GM21381 (cell line): ENCODE measurements at regions not wholly inside any gene's neighbourhood (a gene's known extent, or its start where the extent isn't known, plus 50 kb on each side); places are given as distances from the start of the nearest gene placed in this dataset.

Experiments
- ATAC-seq: cut with Tn5 transposase; IDR thresholded peaks from one replicate; pipeline ENCODE4 v1.9.1; 2021; ENCODE audit warnings: mild to moderate bottlenecking, moderate library complexity; ENCODE audit not compliant: unreplicated experiment

DNA sequence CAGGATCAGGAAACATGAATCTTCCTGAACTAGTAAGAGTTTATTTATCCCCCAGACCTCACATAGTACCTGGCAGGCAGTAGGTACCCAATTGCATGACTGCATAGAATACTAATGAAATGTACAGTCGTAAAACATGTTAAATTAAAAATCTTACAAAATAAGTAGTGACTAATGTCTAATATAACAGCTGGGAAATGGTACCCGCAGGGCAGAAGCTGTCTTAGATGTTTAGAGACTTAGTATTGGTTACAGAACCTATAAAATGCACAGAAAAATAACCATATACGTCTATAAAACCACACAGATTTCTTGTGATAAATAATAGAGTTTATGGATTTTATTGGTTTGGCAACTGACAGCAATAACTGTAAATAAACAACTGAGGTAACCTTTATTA lies 139.1 kb upstream of the GMDS start:
- ATAC-seq, result no peak

DNA sequence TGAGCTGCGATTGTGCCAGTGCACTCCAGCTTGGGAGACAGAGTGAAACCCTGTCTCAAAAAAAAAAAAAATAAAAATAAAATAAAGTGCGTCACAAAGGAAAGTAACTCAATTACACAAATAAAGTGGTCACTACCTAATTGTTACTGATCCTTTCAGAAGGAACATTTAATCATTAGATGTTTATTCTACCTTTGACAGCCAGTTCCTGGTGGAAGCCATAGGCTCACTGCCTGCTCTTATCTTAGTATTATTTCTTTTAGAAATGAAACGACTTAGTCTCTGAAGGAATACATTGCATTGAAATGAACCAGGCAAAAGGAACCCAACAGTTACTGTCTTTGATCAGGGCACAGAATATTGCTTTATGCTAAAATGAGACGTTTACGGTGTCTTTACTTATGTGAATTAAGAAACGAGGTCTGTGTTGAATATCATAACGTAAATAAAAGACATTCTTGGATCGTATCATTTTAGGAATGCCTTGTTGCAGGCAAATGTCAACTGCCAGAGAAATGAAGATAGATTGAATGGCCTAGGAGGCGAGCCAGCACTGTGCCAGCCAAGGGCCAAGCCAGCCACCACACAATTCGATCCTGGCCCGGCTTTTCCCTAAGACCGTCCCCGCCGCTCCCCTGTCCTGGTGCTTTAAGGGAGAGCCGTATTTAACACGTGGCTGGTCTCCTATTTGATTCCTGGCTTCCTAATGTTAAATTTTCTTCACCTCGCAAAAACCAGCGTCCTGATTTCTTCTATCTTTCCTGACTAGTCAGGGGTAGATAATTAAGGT lies 136.7 kb upstream of the GMDS start:
- ATAC-seq, result no peak

DNA sequence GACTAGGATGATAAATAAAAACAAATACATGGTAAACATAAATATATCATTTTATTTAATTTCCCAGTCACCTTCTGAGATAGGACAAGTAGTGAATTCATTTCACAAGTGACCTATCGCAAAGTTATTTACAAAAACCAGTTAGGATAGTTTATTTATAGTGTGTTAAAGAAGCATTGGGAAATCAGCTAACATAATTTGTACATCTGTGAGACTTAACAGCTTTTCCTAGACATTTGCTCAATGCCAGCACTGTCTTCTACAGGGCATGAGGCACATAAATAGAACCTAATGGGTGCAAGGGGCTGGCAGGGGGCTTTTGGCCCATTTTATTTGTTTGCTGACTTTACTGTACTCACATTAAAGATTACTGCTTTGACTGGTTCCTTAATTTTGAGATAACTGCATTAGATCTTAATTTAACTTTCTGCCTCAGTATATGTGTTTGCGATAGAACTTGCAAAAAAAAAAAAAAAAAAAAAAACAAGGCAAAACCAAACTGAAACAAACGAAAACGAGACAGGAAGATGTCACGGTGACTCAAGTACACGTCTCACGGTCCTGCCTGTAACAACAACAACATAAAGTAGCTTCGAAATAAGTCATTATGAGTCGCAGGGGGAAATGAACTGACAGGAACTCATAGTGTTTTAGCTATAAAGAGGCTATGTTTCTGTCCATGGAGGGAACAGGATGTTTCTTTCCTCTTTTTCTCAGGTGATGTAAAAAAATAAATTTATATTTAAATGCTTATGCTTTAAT lies 133.7 kb upstream of the GMDS start:
- ATAC-seq, result no peak

DNA sequence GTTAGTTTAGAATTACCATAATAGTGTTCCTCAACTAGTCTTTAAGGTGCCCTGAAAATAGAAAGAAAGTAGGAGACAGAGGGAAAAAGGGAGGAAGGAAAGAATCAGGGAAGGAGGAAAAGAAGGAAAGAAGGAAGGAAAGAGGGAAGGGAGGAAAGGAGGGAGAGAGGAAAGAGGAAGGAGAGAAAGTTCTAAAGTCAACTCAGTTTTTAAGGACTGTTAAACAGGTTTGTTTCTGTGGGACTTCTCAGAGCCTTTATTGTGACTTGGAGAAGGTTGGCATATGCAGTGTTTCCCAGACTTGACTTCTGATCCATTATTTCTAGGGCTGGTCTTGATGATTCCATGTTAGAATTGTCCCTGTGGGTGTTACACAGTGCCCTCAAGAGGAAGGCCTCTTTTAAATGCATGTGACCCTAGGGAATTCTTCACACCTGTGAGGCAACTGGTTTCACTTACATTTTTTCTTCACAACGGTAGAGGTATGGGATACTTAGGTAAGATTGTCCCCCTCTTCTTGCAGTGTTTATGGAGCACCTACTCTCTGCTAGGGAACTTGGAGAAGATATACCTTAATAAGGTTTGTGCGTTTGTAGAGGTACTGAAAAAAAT lies 132.7 kb upstream of the GMDS start:
- ATAC-seq, result no peak

DNA sequence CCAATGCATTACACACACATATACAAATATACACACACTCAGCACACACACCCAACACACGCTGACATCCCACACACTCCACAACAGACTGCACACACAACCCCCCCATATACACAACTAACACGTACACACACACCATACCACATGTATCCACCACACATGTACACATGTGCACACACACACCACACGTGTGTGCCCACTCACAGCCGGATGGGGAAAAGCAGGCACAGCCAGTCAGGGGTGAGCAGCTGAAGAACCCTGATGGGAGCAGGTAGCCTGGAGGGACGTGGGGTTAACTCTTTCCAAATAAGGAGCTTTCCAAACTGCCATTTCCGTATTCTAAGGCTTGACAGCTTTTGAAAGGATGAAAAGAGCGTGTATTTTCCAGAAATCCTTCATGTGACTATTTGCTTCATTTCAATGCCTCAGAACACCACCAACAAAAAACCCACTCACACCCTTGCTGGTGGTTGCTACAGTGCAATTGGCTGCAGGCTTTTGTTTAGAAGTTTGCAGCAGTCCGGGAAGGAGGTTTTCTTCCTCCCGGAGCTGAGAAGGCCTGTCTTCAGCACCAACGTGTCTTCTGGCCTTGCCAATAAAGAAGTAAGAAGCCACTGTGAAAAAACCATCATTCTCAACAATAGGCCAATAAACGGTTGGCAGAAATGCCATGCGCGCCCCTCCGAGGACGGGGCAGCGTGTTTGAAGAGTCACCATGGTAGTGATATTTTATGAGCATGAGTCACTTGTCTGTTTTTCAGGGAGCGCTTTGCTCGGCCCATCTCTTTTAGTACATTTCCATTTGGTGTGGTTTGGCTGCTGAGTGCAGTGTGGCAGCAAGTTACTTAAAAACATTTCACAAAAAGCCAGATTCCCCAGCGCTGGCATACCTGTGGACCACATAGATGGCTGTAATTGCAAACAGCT lies 131.3 kb upstream of the GMDS start:
- no peak for ATAC-seq

DNA sequence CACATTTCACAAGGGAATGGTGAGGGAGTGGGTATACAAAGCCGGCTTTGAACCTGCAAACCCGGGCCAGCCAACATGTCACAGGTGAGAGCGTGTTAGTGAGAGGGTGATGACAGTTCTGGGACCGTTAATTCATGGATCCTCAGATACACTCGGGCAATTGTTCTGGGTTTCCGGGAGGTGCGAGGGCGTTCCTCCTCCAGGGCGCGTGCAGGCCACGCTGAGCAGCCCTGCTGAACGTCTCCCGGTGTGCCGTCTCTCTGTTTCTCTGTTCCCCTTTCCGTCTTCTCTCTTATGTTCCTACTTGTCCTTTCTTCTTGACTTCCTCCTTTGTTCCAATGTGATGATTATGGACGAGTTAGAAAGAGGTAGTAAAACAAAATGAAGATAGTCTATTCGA lies 130.0 kb upstream of the GMDS start:
- no peak for ATAC-seq

DNA sequence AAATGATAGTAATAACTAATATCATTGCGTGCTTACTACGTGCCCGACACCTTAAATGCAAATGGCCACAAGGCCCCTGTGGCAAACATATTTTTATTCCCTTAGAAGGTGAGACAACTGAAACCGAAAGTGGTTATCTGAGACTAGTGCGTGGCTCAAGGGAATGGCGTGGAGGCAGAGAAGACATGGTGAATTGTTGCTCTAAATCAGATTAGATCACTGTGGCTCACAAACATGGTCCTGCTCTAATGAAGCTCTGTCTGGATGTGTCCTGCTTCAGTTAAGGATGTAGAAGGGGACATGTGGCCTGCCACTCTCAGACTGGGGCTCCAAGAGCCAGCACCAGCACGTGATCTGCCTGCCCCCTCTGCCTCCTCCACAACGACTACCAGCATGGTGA lies 124.2 kb upstream of the GMDS start:
- no peak for ATAC-seq

DNA sequence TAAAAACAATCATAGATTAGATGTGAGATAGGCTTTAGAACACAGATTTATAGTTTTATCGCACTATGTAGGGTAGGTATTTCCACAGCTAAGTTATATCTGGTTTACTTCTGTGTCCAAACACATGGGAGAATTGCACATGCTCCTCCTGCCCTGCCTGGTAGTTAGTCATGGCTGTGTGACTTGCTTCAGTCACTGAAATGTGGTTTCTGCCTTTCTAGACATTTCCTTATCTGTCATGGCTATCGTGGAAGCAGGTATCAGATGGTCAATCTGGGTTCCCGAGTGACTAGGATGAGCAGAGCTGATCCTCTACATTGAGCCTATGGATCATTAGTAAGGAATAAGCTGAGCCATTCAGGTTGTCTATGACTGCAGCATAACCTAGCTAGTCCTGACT lies 117.8 kb upstream of the GMDS start:
- ATAC-seq, result no peak

DNA sequence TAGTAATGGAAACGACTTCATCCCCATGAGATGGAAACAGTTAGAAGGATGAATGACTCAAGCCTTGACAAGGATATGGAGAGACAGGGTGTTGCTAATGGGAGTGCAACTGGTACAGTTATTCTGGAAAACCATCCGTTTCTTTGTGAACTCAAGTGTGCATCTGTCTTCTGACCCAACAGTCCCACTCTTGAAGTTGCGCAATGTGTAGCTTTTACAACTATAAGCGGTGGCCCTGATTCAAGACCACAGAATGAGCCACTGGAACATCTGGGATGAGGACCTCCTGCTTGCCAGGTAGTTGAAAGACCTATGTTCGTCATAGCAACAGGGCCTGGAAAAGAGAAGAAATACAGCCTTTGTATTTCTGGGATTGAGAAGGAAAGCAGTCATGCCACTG lies 115.8 kb upstream of the GMDS start:
- no peak for ATAC-seq

DNA sequence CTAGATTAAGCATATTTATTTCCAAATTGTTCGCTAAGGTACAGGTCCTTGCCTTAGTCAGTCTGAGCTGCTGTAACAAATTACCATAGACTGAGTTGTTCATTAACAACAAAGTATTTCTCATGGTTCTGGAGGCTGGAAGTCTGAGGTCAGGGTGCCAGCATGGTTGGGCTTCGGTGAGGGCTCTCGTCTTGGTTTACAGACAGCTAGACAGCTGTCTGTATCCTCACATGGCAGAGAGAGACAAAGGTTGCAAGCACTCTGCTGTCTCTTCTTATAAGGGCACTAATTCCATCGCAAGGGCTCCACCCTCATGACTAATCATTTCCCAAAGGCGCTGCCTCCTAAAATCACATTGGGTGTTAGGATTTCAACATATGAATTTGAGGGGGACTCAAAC lies 115.3 kb upstream of the GMDS start:
- ATAC-seq, result no peak

DNA sequence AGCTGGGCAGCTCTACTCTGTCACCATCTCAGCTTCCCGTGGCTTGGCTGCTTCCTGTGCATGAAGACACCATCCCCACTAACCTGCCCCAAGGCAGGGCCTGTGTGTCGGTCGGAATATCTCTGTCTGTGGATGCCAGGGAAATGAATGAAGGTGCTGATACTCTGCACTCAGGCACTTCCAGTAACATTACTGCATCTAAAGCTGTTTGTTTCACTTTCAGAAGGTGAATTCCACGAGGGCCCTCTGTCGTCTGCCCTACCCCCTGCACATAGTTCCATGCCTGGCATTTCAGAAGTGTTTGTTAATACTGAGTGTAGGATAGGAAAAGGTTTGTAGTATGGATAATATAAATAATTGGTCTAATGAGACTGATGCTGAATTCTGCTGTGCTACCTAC lies 114.7 kb upstream of the GMDS start:
- no peak for ATAC-seq

DNA sequence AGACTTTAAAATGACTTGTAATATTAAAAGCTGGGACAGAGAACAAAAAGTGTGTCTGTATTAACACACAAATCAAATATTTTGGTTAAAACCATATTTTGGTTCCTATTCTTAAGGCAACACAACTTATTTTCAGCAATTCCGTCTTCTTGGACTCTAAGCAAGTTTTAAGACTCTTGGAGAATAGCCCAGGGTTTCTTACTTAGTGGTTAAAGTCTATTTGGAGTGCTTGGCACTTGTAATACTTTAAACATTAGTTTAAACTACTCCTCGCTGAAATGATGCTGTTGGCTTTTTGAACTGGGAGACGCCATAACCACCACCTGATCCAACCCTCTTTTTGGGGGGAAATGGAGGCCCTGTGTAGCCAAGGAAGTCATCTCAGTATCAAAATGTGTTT lies 109.7 kb upstream of the GMDS start:
- no peak for ATAC-seq

DNA sequence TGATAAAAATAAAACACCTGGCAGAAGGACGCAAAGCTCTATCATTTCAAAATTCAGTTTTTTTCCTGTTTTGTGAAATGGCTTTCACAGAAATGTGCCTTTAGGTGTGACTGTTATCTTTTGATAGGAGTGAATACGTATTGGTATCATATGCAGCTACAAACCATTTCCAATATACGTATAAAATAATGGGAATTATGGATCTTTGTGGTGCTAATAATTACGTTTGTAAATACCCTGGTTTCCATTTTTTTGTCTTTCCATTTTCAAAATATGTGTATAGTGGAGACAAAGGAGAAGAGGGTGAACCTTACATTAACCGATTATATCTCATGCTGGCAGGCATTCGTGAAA lies 108.7 kb upstream of the GMDS start:
- no peak for ATAC-seq

DNA sequence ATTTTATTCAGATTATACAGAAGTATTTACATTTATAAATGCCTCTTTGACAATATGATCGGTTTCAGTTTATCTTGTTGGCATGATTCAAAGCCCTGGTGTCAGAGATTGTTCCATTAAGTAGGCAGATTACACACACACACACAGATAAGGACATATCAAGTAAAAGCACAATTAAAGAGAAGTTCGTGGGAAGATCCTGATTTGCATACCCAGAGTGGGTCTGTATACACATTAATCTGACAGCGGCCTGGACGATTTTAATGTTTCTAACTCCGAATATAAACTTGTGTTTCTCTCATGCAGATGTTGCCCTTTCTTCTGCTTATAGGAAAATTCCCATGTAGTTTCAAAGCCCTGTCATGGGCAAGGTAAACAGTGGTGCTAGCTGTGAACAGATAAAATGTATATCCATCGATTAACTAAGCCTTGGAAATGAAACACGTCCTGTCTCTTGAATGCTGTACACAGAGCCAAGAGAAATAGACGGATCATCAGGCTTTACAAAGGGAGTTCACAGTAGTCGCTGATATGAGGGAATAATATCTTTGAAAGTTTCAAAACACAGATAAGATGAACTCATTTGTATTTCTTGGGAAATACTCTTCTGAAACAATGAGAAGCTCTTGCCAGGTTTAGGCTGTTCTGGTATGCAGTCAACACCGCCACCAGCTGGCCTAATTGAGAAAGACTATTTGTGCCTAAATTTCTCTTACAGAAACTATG lies 108.2 kb upstream of the GMDS start:
- ATAC-seq, result no peak

DNA sequence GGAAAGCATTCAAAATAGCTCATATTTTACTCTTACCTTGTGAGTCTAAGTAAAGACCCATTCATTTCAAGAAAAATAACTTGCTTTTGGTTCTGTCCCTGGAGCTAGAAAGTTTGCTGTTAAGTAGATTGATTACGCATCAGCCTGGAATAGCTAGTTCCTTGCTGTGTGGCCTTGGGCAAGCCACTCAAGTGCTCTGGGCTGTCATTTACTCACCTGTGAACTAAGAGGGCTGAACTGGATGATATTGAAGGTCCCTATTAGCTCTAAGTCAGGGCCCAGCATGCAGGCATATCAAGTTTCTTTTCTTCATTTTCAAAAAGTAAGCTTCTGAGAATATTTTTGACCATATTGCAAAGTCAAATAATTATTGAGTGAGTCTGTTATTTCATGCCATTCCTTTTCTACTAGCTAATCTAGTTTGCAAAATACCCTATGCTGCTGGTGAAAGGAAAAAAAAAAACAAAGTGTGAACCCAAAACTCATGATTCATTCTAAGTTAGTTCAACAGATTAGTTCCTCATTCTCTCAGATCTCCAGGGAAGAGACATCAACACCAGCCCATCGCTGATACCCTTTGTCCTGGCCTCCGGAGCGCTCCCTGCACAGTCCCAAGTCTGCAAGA lies 106.5 kb upstream of the GMDS start:
- no peak for ATAC-seq

DNA sequence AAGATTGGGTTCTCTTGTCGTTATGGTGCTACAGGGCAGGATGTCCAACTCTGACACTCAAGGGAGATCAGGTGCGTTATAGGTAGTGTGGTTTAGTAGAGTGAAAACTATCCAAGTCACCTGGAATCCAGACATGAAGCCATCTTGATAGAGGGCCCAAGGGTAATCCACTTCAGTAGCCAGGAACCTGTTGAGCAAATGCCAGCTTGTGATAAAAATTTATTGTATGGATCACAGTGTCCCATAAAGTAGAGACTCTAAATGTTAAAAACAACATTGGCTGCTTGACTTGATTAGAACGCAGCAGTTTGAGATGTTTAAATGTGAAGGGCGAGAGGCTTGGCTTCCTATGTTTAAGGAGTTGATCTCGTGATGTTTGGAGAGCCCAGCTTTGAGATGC lies 105.7 kb upstream of the GMDS start:
- ATAC-seq, result no peak

DNA sequence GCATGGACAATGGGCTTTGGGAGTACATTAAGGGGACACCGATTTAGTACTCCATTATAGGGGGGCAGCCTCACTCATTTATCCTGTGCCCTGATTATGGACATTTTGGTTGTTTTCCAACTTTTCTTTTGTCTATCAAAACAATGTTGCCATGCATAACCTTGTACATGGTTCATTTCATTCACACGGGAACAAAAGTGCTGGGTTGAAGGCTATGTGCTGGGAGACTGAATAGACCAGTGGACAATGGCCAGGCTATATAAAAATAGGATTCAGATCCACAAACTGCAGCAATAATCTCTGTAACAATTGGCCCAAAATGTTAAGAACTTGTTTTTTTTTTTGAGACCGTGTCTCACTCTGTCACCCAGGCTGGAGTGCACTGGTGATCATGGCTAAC lies 100.7 kb upstream of the GMDS start:
- ATAC-seq, result no peak

DNA sequence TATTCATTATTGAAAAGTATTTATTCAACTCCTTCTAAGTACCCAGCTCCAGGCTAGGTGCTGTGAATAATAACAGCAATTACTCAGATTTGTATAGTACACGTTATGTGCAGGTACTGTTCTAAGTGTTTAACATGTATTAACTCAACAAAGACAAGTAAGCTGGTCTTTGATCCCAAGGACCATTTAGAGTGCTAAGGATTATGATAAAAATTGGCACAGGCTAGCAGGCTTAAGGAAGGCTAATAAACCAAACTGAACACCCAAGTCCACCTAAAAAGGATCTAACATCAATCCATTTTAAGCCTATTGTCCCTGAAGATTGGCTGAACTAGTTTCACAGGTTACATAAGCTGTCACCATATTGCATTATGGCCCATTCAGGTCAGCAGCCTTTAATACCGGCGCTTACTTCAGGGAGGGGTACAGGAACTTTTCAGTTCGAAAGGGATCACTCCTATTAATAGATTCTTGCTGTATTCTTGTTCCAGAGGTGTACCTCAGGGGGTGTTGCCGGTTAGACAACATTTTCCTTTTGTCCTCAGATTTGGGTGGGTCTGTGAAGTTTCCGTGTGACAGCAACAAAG lies 99.0 kb upstream of the GMDS start:
- ATAC-seq, result no peak

DNA sequence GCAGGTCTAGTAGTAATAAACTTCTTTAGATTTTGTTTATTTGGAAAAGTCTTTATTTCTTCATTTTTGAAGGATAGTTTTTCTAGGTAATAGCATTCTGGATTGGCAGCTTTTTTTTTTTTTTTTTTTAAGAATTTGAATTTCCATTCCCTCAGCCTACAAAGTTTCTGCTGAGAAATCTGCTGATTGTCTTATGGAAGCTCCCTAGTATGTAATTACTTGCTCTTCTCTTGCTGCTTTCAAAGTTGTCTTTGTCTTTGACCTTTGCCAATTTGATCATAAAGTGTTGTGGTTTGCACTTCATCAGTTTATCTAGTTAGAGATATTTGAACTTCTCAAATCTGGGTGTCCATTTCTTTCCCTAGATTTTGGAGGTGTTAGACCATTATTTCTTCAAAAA lies 82.2 kb upstream of the GMDS start:
- no peak for ATAC-seq
